Thoracic aorta (tissue), 2 donors: ENCODE measurements at regions not wholly inside any gene's neighbourhood (a gene's known extent, or its start where the extent isn't known, plus 50 kb on each side); places are given as distances from the start of the nearest gene placed in this dataset.

ENCODE experiments used
- ATAC-seq: fragments of 150-250 bp; one replicate; pipeline ENCODE4 v1.8.0; 2017; ENCODE audit warnings: low read depth; ENCODE audit not compliant: insufficient number of reproducible peaks, low FRiP score
- DNase-seq: peaks from one replicate; pipeline ENCODE4 v3.0.0-alpha.2; 2020; ENCODE audit warnings: low spot score
- H3K27ac ChIP-seq, 2 donors: fragments of 200-600 bp; sonication (generic); 1 replicate in 1 of 2; 2 replicates in 1 of 2; pipeline ENCODE4 v1.5.1; 2016; ENCODE audit warnings: mild to moderate bottlenecking in 2 of 2, moderate library complexity in 2 of 2
- H3K27me3 ChIP-seq: fragments of 200-600 bp; sonication (generic); replicated peaks from 2 replicates; pipeline ENCODE4 v1.6.0; 2016; ENCODE audit warnings: mild to moderate bottlenecking; ENCODE audit not compliant: insufficient read depth
- H3K36me3 ChIP-seq: fragments of 200-600 bp; sonication (generic); one replicate; pipeline ENCODE4 v1.5.1; 2016
- H3K4me1 ChIP-seq, 2 donors: fragments of 200-600 bp; sonication (generic); 1 replicate in 1 of 2; 2 replicates in 1 of 2; pipeline versions ENCODE4 v1.5.1 to v1.6.0; 2016; ENCODE audit warnings: low read depth in 2 of 2, mild to moderate bottlenecking in 1 of 2; ENCODE audit not compliant: control insufficient read depth in 1 of 2
- H3K4me3 ChIP-seq: fragments of 200-600 bp; sonication (generic); 2 replicates; pipeline ENCODE4 v1.5.1; 2016; ENCODE audit warnings: mild to moderate bottlenecking
- H3K9me3 ChIP-seq: fragments of 200-600 bp; sonication (generic); 2 replicates; pipeline ENCODE4 v1.5.1; 2016
- TF ChIP-seq, protein P1 (sequence below): fragments of 200-600 bp; sonication (generic); IDR thresholded peaks from one replicate; pipeline ENCODE4 v1.5.1; 2019; ENCODE audit warnings: antibody characterized with exemption

DNA sequence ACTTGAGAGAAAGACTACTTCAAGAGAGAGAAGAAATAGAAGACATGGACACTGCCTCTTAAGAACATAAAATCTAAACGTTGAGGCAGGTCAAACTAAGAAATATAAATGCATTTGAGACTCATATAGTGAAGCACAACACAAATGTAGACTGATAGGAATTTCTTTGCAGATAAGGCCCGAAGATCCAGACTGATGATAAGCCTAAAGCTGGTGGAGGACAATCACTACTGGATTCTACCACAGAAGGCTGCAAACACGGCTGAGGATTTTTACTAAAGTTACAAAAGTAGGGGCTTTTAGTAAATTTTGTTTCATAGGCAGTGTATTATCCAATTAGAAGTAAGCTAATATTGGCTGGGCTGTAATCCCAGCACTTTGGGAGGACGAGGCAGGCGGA, 278.3 kb downstream of the RAP2B start:
- ATAC-seq (no peak), DNase-seq (no peak)
- H3K36me3 ChIP-seq = no peaks in the 10 kb centered on the region
- no peak overlapping the region for H3K4me3 ChIP-seq
- H3K9me3 ChIP-seq = no peaks in the 10 kb centered on the region
- H3K27ac ChIP-seq = no peak overlapping the region
- peaks cover 10 to 26% of the 10 kb centered on the region in 2 donors for H3K4me1 ChIP-seq
- H3K27me3 ChIP-seq = no peaks in the 10 kb centered on the region
- TF ChIP-seq, protein P1, sequence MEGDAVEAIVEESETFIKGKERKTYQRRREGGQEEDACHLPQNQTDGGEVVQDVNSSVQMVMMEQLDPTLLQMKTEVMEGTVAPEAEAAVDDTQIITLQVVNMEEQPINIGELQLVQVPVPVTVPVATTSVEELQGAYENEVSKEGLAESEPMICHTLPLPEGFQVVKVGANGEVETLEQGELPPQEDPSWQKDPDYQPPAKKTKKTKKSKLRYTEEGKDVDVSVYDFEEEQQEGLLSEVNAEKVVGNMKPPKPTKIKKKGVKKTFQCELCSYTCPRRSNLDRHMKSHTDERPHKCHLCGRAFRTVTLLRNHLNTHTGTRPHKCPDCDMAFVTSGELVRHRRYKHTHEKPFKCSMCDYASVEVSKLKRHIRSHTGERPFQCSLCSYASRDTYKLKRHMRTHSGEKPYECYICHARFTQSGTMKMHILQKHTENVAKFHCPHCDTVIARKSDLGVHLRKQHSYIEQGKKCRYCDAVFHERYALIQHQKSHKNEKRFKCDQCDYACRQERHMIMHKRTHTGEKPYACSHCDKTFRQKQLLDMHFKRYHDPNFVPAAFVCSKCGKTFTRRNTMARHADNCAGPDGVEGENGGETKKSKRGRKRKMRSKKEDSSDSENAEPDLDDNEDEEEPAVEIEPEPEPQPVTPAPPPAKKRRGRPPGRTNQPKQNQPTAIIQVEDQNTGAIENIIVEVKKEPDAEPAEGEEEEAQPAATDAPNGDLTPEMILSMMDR = no peak

DNA sequence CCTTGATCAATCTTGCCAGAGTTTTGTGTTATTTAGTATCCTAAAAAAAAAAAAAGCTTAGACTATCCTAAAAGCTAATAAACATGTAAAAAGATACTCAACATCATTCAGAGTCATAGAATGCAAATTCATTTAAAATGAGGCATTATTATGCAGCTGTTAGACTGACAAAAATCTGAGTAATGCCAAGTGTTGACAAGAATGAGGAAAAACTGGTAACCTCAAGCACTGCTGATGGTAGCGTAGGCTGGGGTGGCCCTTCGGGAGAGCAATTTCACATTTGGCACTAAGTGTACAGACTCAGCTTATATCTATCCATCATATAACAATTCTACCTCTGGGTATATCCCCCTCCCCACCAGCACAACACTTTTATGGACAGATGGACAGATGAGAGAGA, 280.4 kb downstream of the RAP2B start:
- TF ChIP-seq, protein P1 = no peak
- DNase-seq = no peak
- H3K9me3 ChIP-seq = no peaks in the 10 kb centered on the region
- H3K4me3 ChIP-seq = no peak overlapping the region
- H3K27me3 ChIP-seq = no peaks in the 10 kb centered on the region
- H3K36me3 ChIP-seq = no peaks in the 10 kb centered on the region
- ATAC-seq = no peak
- peaks cover 0 to 8% of the 10 kb centered on the region in 2 donors for H3K4me1 ChIP-seq
- no peak overlapping the region for H3K27ac ChIP-seq

DNA sequence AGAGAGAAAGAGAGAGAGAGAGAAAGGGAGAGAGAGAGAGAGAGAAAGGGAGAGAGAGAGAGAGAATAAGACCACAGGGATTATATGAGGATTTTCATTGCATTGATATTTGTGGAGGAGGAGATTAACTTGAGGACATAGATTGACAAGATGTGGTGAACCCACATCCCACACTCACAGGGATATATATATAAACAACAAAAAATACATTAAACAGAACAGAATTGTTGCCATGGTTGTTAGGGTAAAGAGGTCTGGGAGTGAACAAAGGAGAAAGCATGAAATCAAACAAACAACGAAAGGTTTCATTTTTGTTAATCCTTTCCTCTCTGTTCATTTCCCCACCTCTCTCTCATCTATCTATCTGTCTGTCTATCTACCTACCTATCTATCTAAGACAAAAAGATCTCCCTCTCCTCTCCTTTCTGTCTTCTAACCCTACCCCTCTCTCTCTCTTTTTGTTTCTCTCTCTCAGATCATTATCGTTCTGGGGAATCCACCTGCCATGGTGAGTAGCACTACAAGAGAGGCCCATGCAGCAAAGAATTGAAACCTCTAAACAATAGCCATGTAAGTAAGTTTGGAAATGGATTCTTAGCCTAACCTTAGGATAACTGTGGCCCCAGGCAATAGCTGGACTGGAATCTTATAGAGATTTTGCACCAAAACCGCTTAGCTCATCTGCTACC, 280.9 kb downstream of the RAP2B start:
- ATAC-seq (no peak), DNase-seq (no peak)
- Histone ChIP-seq H3K36me3 (no peaks in the 10 kb centered on the region), H3K27me3 (no peaks in the 10 kb centered on the region), H3K9me3 (no peaks in the 10 kb centered on the region), H3K4me3 (no peak overlapping the region), H3K4me1 (peaks cover 0 to 3% of the 10 kb centered on the region in 2 donors), H3K27ac (no peak overlapping the region)
- TF ChIP-seq, protein P1 = no peak

DNA sequence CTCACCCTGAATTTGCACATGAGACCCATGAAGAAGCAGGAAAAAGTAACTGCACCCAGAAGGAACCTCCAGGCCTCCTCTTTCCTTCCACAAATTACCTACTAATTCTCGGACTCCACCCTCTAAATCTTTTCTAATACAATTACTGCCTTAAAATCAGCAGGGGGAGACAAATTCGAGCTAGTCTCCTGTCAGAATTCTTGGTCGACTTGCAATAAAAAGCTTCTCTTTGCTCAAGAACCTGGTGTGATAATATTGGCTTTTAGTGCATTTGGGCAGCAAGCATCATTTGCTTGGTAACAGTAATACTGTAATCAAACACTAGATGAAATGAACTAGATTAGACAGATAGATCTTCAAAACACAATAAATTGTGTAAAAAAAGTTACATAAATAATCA, 281.9 kb downstream of the RAP2B start:
- Histone ChIP-seq H3K36me3 (no peaks in the 10 kb centered on the region), H3K4me1 (peaks cover 4 to 7% of the 10 kb centered on the region in 2 donors), H3K9me3 (no peaks in the 10 kb centered on the region), H3K27me3 (no peaks in the 10 kb centered on the region), H3K27ac (no peak overlapping the region), H3K4me3 (no peak overlapping the region)
- TF ChIP-seq, protein P1 = no peak
- ATAC-seq = no peak
- no peak for DNase-seq

- DNase-seq = no peak
- TF ChIP-seq, protein P1 = no peak
- no peaks in the 10 kb centered on the region for H3K36me3 ChIP-seq
- H3K27me3 ChIP-seq = no peaks in the 10 kb centered on the region
- H3K4me3 ChIP-seq = no peak overlapping the region
- H3K9me3 ChIP-seq = no peaks in the 10 kb centered on the region
- no peak overlapping the region for H3K27ac ChIP-seq
- ATAC-seq = no peak
- peaks cover 4 to 7% of the 10 kb centered on the region in 2 donors for H3K4me1 ChIP-seq
Measured at GRCh38 chr3:153445817-153446216, 283.8 kb downstream of the RAP2B start.
